HCT116 (cell line): ENCODE measurements at regions not wholly inside any gene's neighbourhood (a gene's known extent, or its start where the extent isn't known, plus 50 kb on each side); places are given as distances from the start of the nearest gene placed in this dataset.

Source experiments
- ATAC-seq: fragments of 200-7000 bp; cut with Tn5 transposase; 2 replicates; pipeline ENCODE4 v1.9.1; 2020; ENCODE audit warnings: mild to moderate bottlenecking, moderate library complexity
- BruUV-seq: library from RNA; stranded (reverse); fragments of 400-500 nt; replicated peaks from 2 replicates; lab custom pipeline; 2021; lab: Mats Ljungman, UMichigan
- CTCF ChIA-PET: fragments of 300-600 bp; sonication (Branson Sonifier 250); formaldehyde crosslinking; loops from one replicate; lab custom pipeline; 2021; ENCODE audit warnings: antibody characterized with exemption; lab: Charles Lee
- POLR2A ChIA-PET: fragments of 300-600, 350-600 bp; sonication (Branson Sonifier 250); formaldehyde crosslinking; loops from one replicate; lab custom pipeline; 2021; ENCODE audit warnings: antibody characterized with exemption; lab: Charles Lee
- RAD21 ChIA-PET, 2 experiments: fragments of 300-600 bp; sonication (Branson Sonifier 250); formaldehyde crosslinking; loops; one replicate each; lab custom pipeline; 2023; ENCODE audit warnings: low total read pairs in 2 of 2; ENCODE audit not compliant: uncharacterized antibody in 2 of 2, unreplicated experiment in 2 of 2, low non-redundant PET in 1 of 2; lab: Charles Lee
- DNase-seq: peaks from one replicate; pipeline ENCODE4 v3.0.0-alpha.2; 2010; ENCODE audit warnings: low read depth, low spot score
- H2AFZ ChIP-seq: fragments of 200-600 bp; shearing (Covaris generic), sonication (generic); 2 replicates; pipeline ENCODE4 v1.6.1; 2017; ENCODE audit warnings: low read depth, mixed run types, mixed read lengths, antibody characterized with exemption, low read length; ENCODE audit not compliant: poor library complexity, severe bottlenecking
- H3K27ac ChIP-seq: 2 replicates; pipeline ENCODE4 v1.5.1; 2012; ENCODE audit warnings: low read depth, low read length
- H3K27me3 ChIP-seq: fragments of 200-600 bp; sonication (generic); 2 replicates; pipeline ENCODE4 v1.6.1; 2016; ENCODE audit warnings: mixed run types, low read length, mixed read lengths; ENCODE audit not compliant: insufficient read depth
- H3K36me3 ChIP-seq, 2 experiments: fragments of 200-500 bp in 1 of 2; fragments of 200-600 bp in 1 of 2; sonication (Bioruptor generic) in 1 of 2; sonication (generic) in 1 of 2; 2 replicates each; pipeline versions ENCODE4 v1.5.1 to v1.6.1; 2014 to 2016; ENCODE audit warnings: low read length in 2 of 2, inconsistent platforms in 1 of 2, mixed read lengths in 1 of 2, mixed run types in 1 of 2; ENCODE audit not compliant: insufficient read depth in 2 of 2, control insufficient read depth in 1 of 2
- H3K4me1 ChIP-seq, 2 experiments: fragments of 200-600 bp in 1 of 2; sonication (generic) in 1 of 2; 2 replicates each; pipeline versions ENCODE4 v1.5.1 to v1.6.1; 2012 to 2017; ENCODE audit warnings: low read length in 2 of 2, inconsistent platforms in 1 of 2, mild to moderate bottlenecking in 1 of 2, mixed read lengths in 1 of 2, mixed run types in 1 of 2, moderate library complexity in 1 of 2; ENCODE audit not compliant: insufficient read depth in 2 of 2, control insufficient read depth in 1 of 2
- H3K4me2 ChIP-seq: fragments of 200-600 bp; sonication (generic); 2 replicates; pipeline ENCODE4 v1.6.1; 2017; ENCODE audit warnings: mixed run types, low read length, mixed read lengths
- H3K4me3 ChIP-seq, 2 experiments: fragments of 200-600 bp in 1 of 2; sonication (generic) in 1 of 2; replicated peaks in 1 of 2; 2 replicates each; pipeline ENCODE4 v1.5.1; 2011 to 2016; ENCODE audit warnings: low read length in 2 of 2, control low read depth in 1 of 2, low read depth in 1 of 2, mild to moderate bottlenecking in 1 of 2, mixed read lengths in 1 of 2, mixed run types in 1 of 2
- H3K79me2 ChIP-seq: fragments of 200-600 bp; sonication (generic); 2 replicates; pipeline ENCODE4 v1.6.1; 2017; ENCODE audit warnings: mild to moderate bottlenecking, mixed run types, low read length, moderate library complexity, mixed read lengths; ENCODE audit not compliant: insufficient read depth
- H3K9ac ChIP-seq: fragments of 200-600 bp; sonication (generic); 2 replicates; pipeline ENCODE4 v1.6.1; 2016; ENCODE audit warnings: low read length, mixed read lengths
- H3K9me2 ChIP-seq: fragments of 200-600 bp; sonication (generic), shearing (Covaris generic); 2 replicates; pipeline ENCODE4 v1.6.1; 2017; ENCODE audit warnings: mixed run types, mild to moderate bottlenecking, moderate library complexity; ENCODE audit not compliant: insufficient read depth
- H3K9me3 ChIP-seq, 2 experiments: fragments of 200-500 bp in 1 of 2; fragments of 200-600 bp in 1 of 2; sonication (Bioruptor generic) in 1 of 2; sonication (generic) in 1 of 2; 2 replicates each; pipeline ENCODE4 v1.6.1; 2014 to 2017; ENCODE audit warnings: low read length in 2 of 2, mixed read lengths in 2 of 2, inconsistent platforms in 1 of 2, low read depth in 1 of 2, mild to moderate bottlenecking in 1 of 2, mixed run types in 1 of 2, moderate library complexity in 1 of 2; ENCODE audit not compliant: control insufficient read depth in 1 of 2, insufficient read depth in 1 of 2
- H4K20me1 ChIP-seq: fragments of 200-600 bp; sonication (generic), shearing (Covaris generic); 2 replicates; pipeline ENCODE4 v1.6.1; 2017; ENCODE audit warnings: mixed run types, mild to moderate bottlenecking, moderate library complexity; ENCODE audit not compliant: insufficient read depth
- ATF3 ChIP-seq: IDR thresholded peaks from 2 replicates; pipeline ENCODE4 v1.6.1; 2012
- CEBPB ChIP-seq: IDR thresholded peaks from 2 replicates; pipeline ENCODE4 v1.6.1; 2012; ENCODE audit warnings: low read depth
- ELF1 ChIP-seq: IDR thresholded peaks from 2 replicates; pipeline ENCODE4 v1.6.1; 2012; ENCODE audit warnings: low read depth, borderline replicate concordance
- EZH2 ChIP-seq: fragments of 200-600 bp; sonication (generic); IDR thresholded peaks from 2 replicates; pipeline ENCODE4 v1.6.1; 2017; ENCODE audit warnings: antibody characterized with exemption, mixed run types
- FOSL1 ChIP-seq: IDR thresholded peaks from 2 replicates; pipeline ENCODE4 v1.6.1; 2012; ENCODE audit warnings: low read depth
- JUND ChIP-seq: IDR thresholded peaks from 2 replicates; pipeline ENCODE4 v1.6.1; 2012
- POLR2A ChIP-seq: IDR thresholded peaks from 2 replicates; pipeline ENCODE4 v1.7.0; 2011; ENCODE audit warnings: borderline replicate concordance; ENCODE audit not compliant: insufficient read depth, insufficient read length; ENCODE audit errors: extremely low read depth
- POLR2AphosphoS5 ChIP-seq: IDR thresholded peaks from 2 replicates; pipeline ENCODE4 v1.6.1; 2011; ENCODE audit warnings: mild to moderate bottlenecking, low read depth, low read length, moderate library complexity
- RAD21 ChIP-seq: IDR thresholded peaks from 2 replicates; pipeline ENCODE4 v1.6.1; 2012; ENCODE audit warnings: low read depth, mild to moderate bottlenecking
- REST ChIP-seq: IDR thresholded peaks from 2 replicates; pipeline ENCODE4 v1.6.1; 2012; ENCODE audit warnings: low read depth
- SP1 ChIP-seq: IDR thresholded peaks from 2 replicates; pipeline ENCODE4 v1.6.1; 2012; ENCODE audit warnings: low read depth
- TCF7L2 ChIP-seq: IDR thresholded peaks from 2 replicates; pipeline ENCODE4 v1.7.0; 2011; ENCODE audit warnings: borderline replicate concordance, inconsistent platforms; ENCODE audit not compliant: insufficient read depth, insufficient read length; ENCODE audit errors: extremely low read depth
- ZNF274 ChIP-seq: fragments of 200-500 bp; sonication (Bioruptor generic); IDR thresholded peaks from 2 replicates; pipeline ENCODE4 v1.6.1; 2014; ENCODE audit warnings: mild to moderate bottlenecking, low read depth, low read length, inconsistent platforms
- intact Hi-C: fragments of 100-400 bp; cut with micrococcal nuclease; formaldehyde crosslinking; loops from 2 replicates; pipeline ENCODE4 v1.10.0; 2022
- TF ChIP-seq, protein P1 (sequence below): IDR thresholded peaks from 2 replicates; pipeline ENCODE4 v1.6.1; 2011; ENCODE audit warnings: mild to moderate bottlenecking, low read length, moderate library complexity; ENCODE audit not compliant: insufficient replicate concordance; ENCODE audit errors: extremely low read depth

- Histone ChIP-seq H2AFZ (no peak overlapping the region), H3K9me2 (no peaks in the 10 kb centered on the region), H3K9me3 (no peaks in the 10 kb centered on the region), H4K20me1 (no peaks in the 10 kb centered on the region), H3K4me1 (no peaks in the 10 kb centered on the region), H3K27ac (no peak overlapping the region), H3K4me2 (no peak overlapping the region), H3K4me3 (no peak overlapping the region), H3K27me3 (no peaks in the 10 kb centered on the region), H3K79me2 (no peaks in the 10 kb centered on the region), H3K9ac (no peak overlapping the region), H3K36me3 (no peaks in the 10 kb centered on the region)
- intact Hi-C loops: no loop called here
- TF ChIP-seq JUND (no peak), SP1 (no peak), TCF7L2 (no peak), CEBPB (no peak), FOSL1 (no peak), RAD21 (no peak), ELF1 (no peak), POLR2AphosphoS5 (no peak), POLR2A (no peak)
- RAD21 ChIA-PET: no interaction called here
- CTCF ChIA-PET: no interaction called here
- DNase-seq (no peak), ATAC-seq (no peak)
- no TSS peak for BruUV-seq
- POLR2A ChIA-PET: no interaction called here
Measured at GRCh38 chrX:122770581-122770980, 413.5 kb upstream of the GRIA3 start.

GRCh38 chrX:122771933-122772332 is 412.1 kb upstream of the GRIA3 start:
- BruUV-seq: no TSS peak
- no peak for DNase-seq
- no peaks in the 10 kb centered on the region for H3K9me2 ChIP-seq
- ChIA-PET POLR2A (no interaction called here), RAD21 (no interaction called here), CTCF (no interaction called here)
- no peaks in the 10 kb centered on the region for H3K27me3 ChIP-seq
- H3K4me3 ChIP-seq: no peak overlapping the region
- no peaks in the 10 kb centered on the region for H3K4me1 ChIP-seq
- H3K27ac ChIP-seq: no peak overlapping the region
- no peaks in the 10 kb centered on the region for H3K36me3 ChIP-seq
- no peak overlapping the region for H3K4me2 ChIP-seq
- H4K20me1 ChIP-seq: no peaks in the 10 kb centered on the region
- H3K9me3 ChIP-seq: no peaks in the 10 kb centered on the region
- no peaks in the 10 kb centered on the region for H3K79me2 ChIP-seq
- ATAC-seq: no peak
- intact Hi-C loops: no loop called here
- no peak overlapping the region for H3K9ac ChIP-seq
- no peak overlapping the region for H2AFZ ChIP-seq
- no peak for TF ChIP-seq REST
- TF ChIP-seq CEBPB: no peak
- TF ChIP-seq, protein P1, sequence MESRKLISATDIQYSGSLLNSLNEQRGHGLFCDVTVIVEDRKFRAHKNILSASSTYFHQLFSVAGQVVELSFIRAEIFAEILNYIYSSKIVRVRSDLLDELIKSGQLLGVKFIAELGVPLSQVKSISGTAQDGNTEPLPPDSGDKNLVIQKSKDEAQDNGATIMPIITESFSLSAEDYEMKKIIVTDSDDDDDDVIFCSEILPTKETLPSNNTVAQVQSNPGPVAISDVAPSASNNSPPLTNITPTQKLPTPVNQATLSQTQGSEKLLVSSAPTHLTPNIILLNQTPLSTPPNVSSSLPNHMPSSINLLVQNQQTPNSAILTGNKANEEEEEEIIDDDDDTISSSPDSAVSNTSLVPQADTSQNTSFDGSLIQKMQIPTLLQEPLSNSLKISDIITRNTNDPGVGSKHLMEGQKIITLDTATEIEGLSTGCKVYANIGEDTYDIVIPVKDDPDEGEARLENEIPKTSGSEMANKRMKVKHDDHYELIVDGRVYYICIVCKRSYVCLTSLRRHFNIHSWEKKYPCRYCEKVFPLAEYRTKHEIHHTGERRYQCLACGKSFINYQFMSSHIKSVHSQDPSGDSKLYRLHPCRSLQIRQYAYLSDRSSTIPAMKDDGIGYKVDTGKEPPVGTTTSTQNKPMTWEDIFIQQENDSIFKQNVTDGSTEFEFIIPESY: no peak
- no peak for TF ChIP-seq ATF3
- TF ChIP-seq EZH2: no peak
- no peak for TF ChIP-seq ZNF274
- TF ChIP-seq JUND: no peak
- no peak for TF ChIP-seq POLR2AphosphoS5
